ENCODE measurements at regions not wholly inside any gene's neighbourhood (a gene's known extent, or its start where the extent isn't known, plus 50 kb on each side); places are given as distances from the start of the nearest gene placed in this dataset.
A peak's percentile ranks its signal among the peaks of the same experiment; 100 is the strongest.

DNA sequence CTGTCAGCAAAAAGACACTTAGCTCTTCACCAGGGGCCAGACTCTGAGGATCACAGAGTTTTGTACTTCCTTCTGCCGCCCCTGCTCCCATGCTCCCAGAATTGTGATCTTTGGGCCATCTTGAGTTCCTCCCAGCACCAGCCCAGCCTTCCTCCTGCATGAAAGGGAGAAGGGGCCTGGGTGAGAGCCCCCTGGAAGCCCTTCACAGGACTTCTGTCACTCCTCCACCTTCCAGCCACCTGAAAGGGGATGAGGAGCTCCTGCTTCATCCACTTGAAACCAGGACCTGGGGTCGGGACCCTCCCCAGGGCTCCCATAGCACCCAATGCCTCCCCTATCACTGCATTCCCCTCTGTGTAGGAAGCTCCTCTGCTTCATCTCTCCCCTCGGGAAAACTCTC lies 174.2 kb downstream of the BUD13 start:
- no peak for ATAC-seq

GRCh38 chr11:116598036-116598435 lies 174.8 kb downstream of the BUD13 start:
- no peak for ATAC-seq

GRCh38 chr11:116596346-116597260 lies 176.2 kb downstream of the BUD13 start:
- ATAC-seq: peak; percentile 17

DNA sequence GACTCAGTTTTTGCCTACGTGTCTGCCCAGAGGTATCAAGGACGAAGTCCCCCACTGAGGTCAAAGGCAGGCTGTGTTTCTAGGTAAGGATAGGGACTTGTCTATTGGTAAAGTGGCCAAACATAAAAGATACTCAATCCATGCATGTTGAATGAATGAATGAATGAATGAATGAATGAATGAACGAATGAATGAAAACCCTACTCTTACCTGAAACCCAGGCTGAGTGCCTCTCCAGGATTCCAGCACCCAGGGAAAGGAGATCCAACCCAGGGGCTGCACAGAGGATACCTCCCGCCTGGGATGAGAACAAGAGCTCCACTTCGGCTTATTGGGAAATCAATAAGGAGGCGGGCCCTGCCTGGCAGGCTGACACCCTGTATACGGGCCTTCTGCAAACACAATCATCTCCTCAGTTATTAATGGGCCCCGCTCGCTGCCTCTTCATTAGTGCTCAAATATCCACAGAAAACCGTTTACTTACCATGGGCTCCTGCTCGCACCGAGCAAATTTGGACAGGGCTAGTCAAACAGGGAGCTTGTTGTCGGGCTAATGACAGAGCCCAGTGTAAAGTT lies 177.4 kb downstream of the BUD13 start:
- ATAC-seq: no peak

DNA sequence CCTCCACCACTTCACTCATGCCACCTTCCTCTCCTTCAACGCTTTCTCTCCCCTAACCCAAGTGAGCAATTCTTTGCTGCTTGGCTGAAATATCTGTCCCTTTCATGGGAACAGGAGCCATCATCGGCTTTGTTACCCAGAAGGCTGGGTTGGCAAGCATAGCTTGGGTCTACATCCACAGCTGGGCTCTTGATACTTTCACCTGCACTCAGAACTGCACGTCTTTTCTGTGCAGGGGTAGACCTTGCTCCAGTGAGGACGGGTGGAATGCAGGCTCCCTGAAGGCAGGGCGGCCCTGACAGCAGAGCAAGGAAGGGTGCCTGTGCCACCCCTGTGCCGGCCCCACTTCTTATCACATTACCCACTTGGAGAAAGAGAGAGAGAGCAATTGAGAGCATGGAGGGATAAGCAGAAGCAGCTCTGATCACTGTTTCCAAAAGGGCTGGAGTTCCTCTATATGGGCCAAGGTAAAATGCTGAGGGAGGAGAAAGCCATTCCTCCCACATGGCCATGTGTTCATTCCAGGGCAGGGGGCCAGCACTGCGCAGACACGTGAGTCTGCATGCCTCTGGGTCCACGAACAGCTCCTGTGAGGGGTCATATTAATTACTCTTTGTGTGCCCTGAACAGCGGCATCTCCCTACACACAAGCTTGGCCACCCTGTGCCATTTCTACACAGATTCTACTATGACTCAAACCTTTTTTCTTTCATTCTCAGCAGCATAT lies 181.8 kb downstream of the BUD13 start:
- ATAC-seq: no peak

DNA sequence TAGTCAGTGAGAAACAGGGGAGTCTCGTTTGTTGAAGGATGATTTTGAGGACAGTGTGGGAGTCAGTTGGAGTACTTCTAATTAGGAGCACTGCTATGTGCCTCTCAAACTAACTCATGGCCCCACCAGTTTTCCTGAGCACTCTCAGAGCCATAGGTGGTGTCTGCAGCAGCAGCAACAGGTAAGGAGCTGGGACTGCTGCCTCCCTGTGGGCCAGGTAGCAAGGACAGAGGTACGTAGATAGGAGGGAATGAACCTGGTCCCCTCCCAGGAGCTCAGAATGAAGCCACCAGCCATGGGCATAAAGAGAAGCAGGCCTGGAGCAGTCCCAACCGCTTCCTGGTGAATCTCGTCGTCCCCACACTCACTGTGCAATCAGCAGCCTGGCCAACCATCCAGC lies 183.4 kb downstream of the BUD13 start:
- ATAC-seq: no peak

DNA sequence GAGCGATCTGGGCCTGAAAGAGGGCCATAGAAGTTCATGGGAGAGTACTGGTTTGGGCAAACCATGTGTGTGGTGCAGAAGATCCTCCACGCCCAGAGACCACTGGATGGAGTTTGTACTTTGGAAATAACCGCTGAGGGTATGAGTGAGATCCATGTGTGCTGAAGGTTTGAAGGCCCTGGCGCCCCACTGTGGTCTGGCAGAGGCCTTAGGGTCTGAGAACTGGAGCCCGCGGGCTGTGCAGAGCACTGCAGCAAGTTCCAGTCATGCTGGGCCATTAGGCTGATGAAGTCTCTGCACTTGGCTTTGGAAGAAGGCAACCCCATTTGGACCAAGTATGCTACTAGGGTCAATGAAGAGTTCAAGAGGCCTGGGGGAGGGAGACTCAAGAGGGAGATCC lies 186.4 kb downstream of the BUD13 start:
- no peak for ATAC-seq

- no peak for ATAC-seq
Observed at GRCh38 chr11:116582571-116582970, 190.2 kb downstream of the BUD13 start.

DNA sequence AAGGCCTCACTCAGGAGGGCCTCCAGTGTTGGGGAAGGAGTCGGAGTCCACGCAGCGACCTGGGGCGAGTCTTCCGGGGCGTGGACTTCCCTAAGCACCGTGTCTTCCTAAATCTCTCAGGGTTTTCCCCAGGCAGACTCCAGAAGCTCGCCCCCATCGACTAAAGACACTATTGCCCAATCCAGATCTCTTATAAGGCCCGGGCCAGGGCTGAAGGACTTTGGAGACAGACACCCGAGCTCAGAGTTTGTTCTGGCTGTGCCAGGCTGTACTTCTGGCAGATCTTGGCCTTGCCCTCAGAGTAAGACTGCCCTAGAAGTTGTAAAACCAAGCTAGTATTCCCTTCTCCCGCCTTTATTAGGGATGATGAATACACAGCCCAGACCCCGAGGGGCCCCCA lies 191.4 kb downstream of the BUD13 start:
- no peak for ATAC-seq

- ATAC-seq: no peak
Observed at GRCh38 chr11:116580799-116581198, 192.0 kb downstream of the BUD13 start.

DNA sequence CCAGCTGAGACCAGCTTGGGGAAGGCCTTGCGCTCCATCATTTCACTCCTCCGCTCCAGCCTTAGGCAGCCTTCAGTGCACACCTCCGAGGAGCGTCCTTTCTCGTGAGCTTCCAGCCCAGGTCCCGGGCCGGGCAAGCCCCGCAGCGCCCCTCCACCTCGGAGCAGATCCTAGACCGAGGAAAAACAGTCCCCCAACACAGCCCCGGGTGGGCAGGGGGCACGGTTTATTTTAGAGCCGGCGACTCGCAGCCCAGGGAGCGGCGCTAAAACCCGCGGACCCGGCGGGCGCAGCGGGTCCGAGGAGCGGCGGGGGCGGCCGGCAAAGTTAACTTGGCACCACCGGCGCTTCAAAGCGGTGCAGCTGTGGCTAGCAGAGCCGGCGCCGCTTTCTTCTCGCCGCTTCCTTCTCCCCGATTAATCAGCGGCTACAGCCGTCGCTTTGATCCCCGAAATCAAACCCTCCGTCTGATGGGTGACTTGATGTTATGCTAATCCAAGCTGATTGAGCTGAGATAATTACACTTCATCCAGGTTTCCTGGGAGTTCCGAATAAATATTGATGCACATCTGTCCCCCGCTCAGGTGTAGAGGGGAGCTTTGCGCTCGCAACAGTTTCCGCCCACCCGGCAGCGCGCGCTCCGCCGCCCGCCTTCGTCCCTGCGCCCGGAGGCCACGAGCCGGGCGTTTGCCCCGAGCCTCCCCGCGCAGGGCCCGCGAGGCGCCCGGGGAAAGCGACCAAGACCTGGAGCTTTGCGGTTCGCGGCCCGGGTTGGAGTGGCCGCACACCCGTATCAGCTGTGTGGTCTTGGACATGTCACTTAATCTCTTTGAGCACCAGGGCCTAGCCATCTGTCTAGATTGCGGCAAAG lies 192.7 kb downstream of the BUD13 start:
- no peak for ATAC-seq

DNA sequence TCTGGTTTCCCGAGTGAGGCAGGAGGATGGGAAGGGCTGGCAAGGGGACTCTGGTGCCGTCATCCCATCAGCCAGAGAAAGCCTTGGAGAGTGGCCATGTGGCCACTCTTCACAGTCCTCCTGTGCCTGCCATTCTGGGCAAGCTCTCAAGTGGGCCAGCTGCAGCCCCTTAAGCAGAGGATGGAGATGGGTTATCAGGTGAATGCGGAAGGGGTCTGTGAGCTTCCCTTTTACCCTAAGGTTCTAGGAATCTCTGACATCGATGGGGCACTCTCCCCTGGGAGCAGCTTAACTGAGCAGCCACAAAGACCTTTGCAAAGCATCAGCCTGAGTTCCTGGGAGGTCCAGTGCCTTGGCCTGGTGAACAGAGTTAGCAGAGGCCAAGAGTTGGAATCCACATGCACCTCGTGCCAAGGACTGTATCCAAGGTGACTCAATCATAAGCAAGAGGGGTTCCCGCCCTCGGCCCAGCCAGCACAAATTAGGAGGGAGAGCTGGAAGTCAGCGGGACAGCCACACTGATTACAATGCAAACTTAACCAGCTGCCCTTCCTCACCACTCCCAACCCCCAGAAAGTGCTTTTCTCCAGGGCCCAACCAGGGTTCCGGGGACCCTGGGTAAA lies 193.6 kb downstream of the BUD13 start:
- ATAC-seq: no peak

DNA sequence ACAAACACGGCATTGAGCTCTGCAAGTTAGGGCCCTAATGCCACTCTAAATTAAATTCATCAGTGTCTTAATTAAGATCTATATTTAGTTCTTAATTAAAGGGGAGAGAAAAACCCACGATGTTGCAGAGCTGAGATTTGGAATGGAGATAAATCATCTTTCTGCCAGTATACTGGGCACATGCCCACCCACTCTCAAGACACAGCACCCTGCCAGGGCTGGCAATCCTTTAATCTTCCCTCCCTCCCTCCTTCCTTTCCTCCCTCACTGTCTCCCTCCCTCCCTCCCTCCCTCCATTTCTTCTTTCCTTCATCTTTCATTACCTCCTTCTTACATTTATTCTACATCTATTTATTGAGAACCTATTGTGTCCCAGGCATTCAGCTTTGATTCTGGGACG lies 194.8 kb downstream of the BUD13 start:
- no peak for ATAC-seq

- no peak for ATAC-seq
Observed at GRCh38 chr11:116577273-116577672, 195.5 kb downstream of the BUD13 start.

DNA sequence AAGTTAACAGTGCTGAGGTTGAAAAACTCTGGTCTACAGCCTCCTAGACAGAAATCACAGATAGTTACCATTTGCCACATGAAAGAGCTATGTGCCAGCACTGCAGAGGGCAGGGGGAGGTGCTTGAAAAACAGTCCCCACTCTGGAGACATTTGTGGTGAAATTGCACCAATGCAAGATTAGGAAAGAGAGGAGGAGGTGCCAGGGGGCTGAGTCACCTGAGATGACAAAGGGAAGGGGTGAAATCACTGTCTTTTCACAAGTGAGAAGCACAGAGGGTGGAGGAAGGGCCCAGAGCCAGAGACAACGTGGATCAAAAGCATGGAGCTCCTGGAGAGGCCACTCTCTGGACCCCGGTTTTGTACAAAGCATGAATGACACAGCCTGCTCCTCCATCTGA lies 196.3 kb downstream of the BUD13 start:
- no peak for ATAC-seq

DNA sequence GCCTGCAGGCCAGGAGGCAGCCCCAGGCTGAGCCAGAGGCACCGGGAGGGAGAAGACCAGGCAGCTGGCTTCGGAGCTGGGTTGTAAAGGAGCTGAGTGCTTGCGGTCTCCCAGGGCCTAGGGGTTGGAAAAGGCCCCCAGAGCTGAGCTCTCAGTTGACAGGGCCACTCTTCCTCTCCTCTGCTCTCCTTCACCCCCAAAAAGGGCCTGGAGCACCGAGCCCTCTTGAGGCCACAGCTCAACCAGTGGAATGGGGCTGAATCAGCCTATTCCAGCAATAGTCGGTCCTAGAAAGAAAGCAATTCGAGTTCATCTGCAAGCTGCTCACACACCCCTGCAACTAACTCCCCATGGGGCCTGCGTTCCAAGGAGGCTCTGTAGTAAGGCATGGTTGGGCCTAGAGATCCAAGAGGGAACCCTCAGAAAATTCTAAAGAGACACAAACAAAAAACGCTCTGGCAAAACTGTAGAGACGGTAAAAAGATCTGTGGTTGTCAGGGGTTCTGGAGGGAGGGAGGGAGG lies 205.0 kb downstream of the BUD13 start:
- ATAC-seq: no peak

DNA sequence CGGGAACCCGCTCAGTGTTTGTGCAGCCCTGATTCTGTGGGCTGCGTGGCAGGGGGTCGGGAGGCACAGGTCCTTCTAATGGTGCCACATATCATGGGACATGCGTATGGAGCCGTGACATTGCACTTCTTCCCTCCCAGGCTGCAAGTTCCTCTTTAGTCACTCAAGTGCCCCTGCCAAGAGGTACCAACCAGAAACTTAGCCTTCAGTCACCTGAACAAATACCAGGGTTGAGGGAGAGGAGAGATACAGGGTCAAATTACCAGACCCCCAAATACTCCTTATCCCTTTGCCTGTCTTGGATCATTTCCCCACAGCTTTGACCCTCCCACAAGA lies 209.1 kb downstream of the BUD13 start:
- no peak for ATAC-seq

GRCh38 chr11:116563028-116563711 lies 209.6 kb downstream of the BUD13 start:
- ATAC-seq: no peak

GRCh38 chr11:116560589-116560988 lies 212.2 kb downstream of the BUD13 start:
- no peak for ATAC-seq

DNA sequence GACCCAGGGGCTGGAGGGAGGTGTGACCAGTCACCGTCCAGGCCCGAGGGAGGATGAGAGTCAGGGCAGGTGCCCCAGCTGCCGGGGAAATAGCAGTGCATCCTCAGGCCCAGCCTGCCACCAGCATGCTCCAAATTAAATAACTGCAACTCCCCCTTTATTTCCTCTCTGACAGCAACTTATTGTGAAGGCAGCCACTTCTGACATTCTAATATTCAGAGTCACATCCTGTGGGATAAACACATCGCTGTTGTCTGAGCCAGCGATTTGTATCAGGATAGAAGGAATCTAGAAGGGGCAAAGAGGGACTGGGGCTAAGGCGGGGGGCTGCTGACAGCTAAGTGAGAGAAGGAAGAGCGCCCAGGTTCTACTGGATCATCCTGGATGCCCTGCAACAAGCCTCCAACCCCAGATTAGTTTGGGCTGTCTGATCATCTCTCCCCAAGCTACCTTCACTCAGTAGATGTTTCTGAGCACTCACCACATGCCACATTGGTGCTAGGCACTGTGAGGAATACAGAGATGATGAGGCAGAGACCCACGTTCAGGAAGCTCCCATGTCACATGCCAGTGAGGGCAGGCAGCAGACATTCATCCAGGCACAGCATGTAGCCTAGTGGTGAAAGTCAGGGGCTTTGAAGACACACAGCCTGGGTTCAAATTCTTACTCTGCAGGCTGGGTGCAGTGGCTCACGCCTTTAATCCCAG lies 214.1 kb downstream of the BUD13 start:
- ATAC-seq: no peak

DNA sequence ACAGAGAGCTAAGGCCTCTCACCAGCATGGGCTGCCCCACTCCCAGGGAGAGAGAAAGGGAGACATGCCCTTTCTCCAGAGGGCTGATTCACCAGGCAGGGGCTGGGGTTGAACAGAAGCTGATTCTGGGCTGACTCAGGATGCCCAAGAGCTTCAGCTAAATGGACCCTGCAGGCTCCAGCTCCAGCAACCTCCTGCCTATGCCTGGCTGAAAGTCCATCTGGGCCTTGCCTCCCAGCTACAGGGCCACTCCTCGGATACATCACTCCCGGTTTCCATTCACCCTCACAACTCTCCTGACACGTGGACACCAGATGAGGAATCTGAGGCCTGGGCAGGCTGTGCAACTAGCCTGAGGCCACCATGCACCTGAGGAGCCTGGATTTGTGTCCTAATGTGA lies 215.5 kb downstream of the BUD13 start:
- ATAC-seq: no peak
